Loucy (cell line): ENCODE measurements at regions not wholly inside any gene's neighbourhood (a gene's known extent, or its start where the extent isn't known, plus 50 kb on each side); places are given as distances from the start of the nearest gene placed in this dataset.

Experiments
- H2AFZ ChIP-seq: fragments of 200-600 bp; sonication (generic); 2 replicates; pipeline ENCODE4 v1.6.0; 2016; ENCODE audit warnings: antibody characterized with exemption, mild to moderate bottlenecking, low read length, moderate library complexity
- H3F3A ChIP-seq: fragments of 200-600 bp; 2 replicates; pipeline ENCODE4 v1.6.0; 2016; ENCODE audit warnings: antibody characterized with exemption, low read depth, mild to moderate bottlenecking
- H3K27me3 ChIP-seq: fragments of 200-600 bp; sonication (generic); 2 replicates; pipeline ENCODE4 v1.6.1; 2014; ENCODE audit warnings: low read length, mild to moderate bottlenecking; ENCODE audit not compliant: insufficient read depth, poor library complexity, severe bottlenecking
- H3K36me3 ChIP-seq: fragments of 200-600 bp; sonication (generic); 2 replicates; pipeline ENCODE4 v1.6.1; 2016; ENCODE audit warnings: low read length; ENCODE audit not compliant: insufficient read depth
- H3K4me1 ChIP-seq: fragments of 200-600 bp; sonication (generic); 2 replicates; pipeline ENCODE4 v1.5.1; 2014; ENCODE audit warnings: low read length, mild to moderate bottlenecking; ENCODE audit not compliant: insufficient read depth, poor library complexity, severe bottlenecking
- H3K4me2 ChIP-seq: fragments of 200-600 bp; sonication (generic); 2 replicates; pipeline ENCODE4 v1.6.0; 2014; ENCODE audit warnings: antibody characterized with exemption, low read length, low read depth, mild to moderate bottlenecking; ENCODE audit not compliant: poor library complexity, severe bottlenecking
- H3K4me3 ChIP-seq: fragments of 200-600 bp; sonication (generic); 2 replicates; pipeline ENCODE4 v1.5.1; 2014; ENCODE audit warnings: low read length, mild to moderate bottlenecking, mixed read lengths; ENCODE audit not compliant: poor library complexity, severe bottlenecking
- H3K79me2 ChIP-seq: fragments of 200-600 bp; sonication (generic); 2 replicates; pipeline ENCODE4 v1.6.1; 2014; ENCODE audit warnings: low read length; ENCODE audit not compliant: insufficient read depth
- H3K9ac ChIP-seq: fragments of 200-600 bp; sonication (generic); 2 replicates; pipeline ENCODE4 v1.6.0; 2014; ENCODE audit warnings: mild to moderate bottlenecking, low read depth, low read length, moderate library complexity; ENCODE audit not compliant: poor library complexity, severe bottlenecking
- H3K9me2 ChIP-seq: fragments of 200-600 bp; sonication (generic); replicated peaks from 2 replicates; pipeline ENCODE4 v1.6.1; 2016; ENCODE audit warnings: low read depth, low read length, mixed read lengths
- H3K9me3 ChIP-seq: fragments of 200-600 bp; sonication (generic); 2 replicates; pipeline ENCODE4 v1.6.1; 2014; ENCODE audit warnings: mild to moderate bottlenecking, antibody characterized with exemption, low read length, low read depth; ENCODE audit not compliant: insufficient read depth
- H4K20me1 ChIP-seq: fragments of 200-600 bp; sonication (generic); 2 replicates; pipeline ENCODE4 v1.6.0; 2014; ENCODE audit warnings: antibody characterized with exemption, low read length, mild to moderate bottlenecking; ENCODE audit not compliant: insufficient read depth, poor library complexity, severe bottlenecking
- CTCF ChIP-seq: fragments of 200-600 bp; sonication (generic); conservative IDR thresholded peaks from 2 replicates; pipeline ENCODE4 v1.5.1; 2014; ENCODE audit warnings: mild to moderate bottlenecking, antibody characterized with exemption, low read length
- EZH2phosphoT487 ChIP-seq: fragments of 200-600 bp; IDR thresholded peaks from 2 replicates; pipeline ENCODE4 v1.6.1; 2018; ENCODE audit warnings: antibody characterized with exemption, mild to moderate bottlenecking, moderate library complexity, borderline replicate concordance

GRCh38 chr2:217107480-217107879 lies 247.6 kb upstream of the TNP1 start:
- Histone ChIP-seq H3K36me3 (no peaks in the 10 kb centered on the region), H3K4me1 (no peaks in the 10 kb centered on the region), H3F3A (no peaks in the 10 kb centered on the region), H3K9me3 (no peaks in the 10 kb centered on the region), H3K4me2 (no peak overlapping the region), H3K4me3 (no peak overlapping the region), H4K20me1 (no peaks in the 10 kb centered on the region), H3K79me2 (no peaks in the 10 kb centered on the region), H3K9ac (no peak overlapping the region), H2AFZ (no peak overlapping the region), H3K27me3 (no peaks in the 10 kb centered on the region), H3K9me2 (no peaks in the 10 kb centered on the region)
- no peak for TF ChIP-seq EZH2phosphoT487
- no peak for TF ChIP-seq CTCF

DNA sequence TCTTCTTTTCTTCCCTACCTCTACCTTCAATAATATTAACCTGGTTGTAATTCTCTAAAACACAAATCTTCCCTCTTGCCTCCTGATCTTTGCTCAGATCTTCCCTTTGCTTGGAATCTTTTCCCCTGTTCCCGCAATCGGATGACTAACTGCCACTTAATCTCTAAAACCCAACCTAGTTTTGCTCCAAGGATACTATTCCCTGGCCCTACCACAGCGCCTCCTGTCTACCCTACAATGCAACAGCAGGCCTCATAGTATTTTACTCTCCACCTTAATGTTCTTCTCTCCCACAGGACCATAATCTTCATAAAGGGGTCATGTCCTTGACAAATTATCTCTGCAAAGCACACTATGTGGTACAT lies 246.8 kb upstream of the TNP1 start:
- Histone ChIP-seq H3K79me2 (no peaks in the 10 kb centered on the region), H2AFZ (no peak overlapping the region), H3F3A (no peaks in the 10 kb centered on the region), H4K20me1 (no peaks in the 10 kb centered on the region), H3K9me3 (no peaks in the 10 kb centered on the region), H3K9ac (no peak overlapping the region), H3K27me3 (no peaks in the 10 kb centered on the region), H3K9me2 (no peaks in the 10 kb centered on the region), H3K4me1 (no peaks in the 10 kb centered on the region), H3K36me3 (no peaks in the 10 kb centered on the region), H3K4me2 (no peak overlapping the region), H3K4me3 (no peak overlapping the region)
- TF ChIP-seq CTCF (peak; percentile 78), EZH2phosphoT487 (no peak)

DNA sequence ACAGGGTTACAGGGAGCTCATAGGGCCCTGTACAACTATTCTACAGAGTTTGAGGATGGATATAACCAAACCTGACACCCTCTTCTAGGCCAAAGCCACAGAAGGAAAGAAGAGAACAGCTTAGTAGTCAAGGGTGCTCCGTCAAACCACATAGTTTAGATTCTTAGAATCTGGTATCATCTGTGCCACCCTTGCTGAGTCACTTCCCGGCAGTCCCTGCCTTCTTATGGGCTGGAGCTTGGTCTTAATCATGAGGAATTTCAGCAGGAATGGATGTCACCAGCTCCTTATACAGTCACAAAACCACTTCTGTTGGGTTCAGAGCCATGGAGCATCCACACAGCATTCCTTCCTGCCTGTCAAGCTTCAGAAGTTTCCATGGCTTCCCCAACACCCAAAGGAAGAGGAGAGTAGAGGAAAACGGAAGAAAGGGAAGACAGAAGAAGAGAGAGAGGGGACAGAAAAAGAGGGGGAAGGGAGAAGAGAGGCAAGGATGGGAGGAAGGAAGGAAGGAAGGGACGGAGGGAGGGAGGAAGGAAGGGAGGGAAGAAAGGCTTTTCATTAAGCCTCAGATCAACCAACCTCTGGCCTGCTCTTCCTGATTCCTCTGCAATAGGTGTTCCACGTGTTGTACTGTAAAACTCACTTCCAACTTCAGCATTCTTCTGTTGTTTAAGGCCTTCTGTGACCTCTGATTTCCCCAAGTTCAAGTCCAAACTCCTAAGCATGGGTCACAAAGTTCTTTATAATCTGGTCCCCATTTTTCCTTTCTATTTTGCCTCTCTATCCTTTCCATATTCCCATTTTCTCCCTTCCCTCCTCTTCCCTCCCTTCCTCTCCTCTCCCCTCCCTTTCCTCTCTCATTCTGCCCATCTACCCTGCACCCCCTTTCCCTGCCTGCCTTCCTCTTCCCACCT lies 246.1 kb upstream of the TNP1 start:
- H3F3A ChIP-seq, result no peaks in the 10 kb centered on the region
- H3K9me2 ChIP-seq, result no peaks in the 10 kb centered on the region
- H4K20me1 ChIP-seq, result no peaks in the 10 kb centered on the region
- H3K4me1 ChIP-seq, result no peaks in the 10 kb centered on the region
- no peaks in the 10 kb centered on the region for H3K27me3 ChIP-seq
- no peak overlapping the region for H3K4me3 ChIP-seq
- no peak overlapping the region for H2AFZ ChIP-seq
- no peak overlapping the region for H3K4me2 ChIP-seq
- no peak overlapping the region for H3K9ac ChIP-seq
- TF ChIP-seq EZH2phosphoT487, result no peak
- TF ChIP-seq CTCF, result no peak
- H3K36me3 ChIP-seq, result no peaks in the 10 kb centered on the region
- no peaks in the 10 kb centered on the region for H3K79me2 ChIP-seq
- no peaks in the 10 kb centered on the region for H3K9me3 ChIP-seq
